ENCODE measurements at regions not wholly inside any gene's neighbourhood (a gene's known extent, or its start where the extent isn't known, plus 50 kb on each side); places are given as distances from the start of the nearest gene placed in this dataset.

GRCh38 chr9:90100014-90100413 is 495.2 kb downstream of the GADD45G start:
- no peak overlapping the region for H3K4me3 Mint-ChIP-seq
- peaks cover 13% of the 10 kb centered on the region for H3K27me3 Mint-ChIP-seq
- H3K36me3 Mint-ChIP-seq (ENCODE audit: low read depth) = no peaks in the 10 kb centered on the region
- peaks cover 7% of the 10 kb centered on the region for H3K4me1 Mint-ChIP-seq (ENCODE audit: low read depth)
- no peaks in the 10 kb centered on the region for H3K9me3 Mint-ChIP-seq
- H3K27ac Mint-ChIP-seq = no peak overlapping the region

- Mint-ChIP-seq H3K9me3 (no peaks in the 10 kb centered on the region), H3K36me3 (ENCODE audit: low read depth) (no peaks in the 10 kb centered on the region), H3K4me1 (ENCODE audit: low read depth) (peaks cover 7% of the 10 kb centered on the region), H3K27me3 (peaks cover 4% of the 10 kb centered on the region), H3K27ac (no peak overlapping the region), H3K4me3 (no peak overlapping the region)
Measured at GRCh38 chr9:90102292-90102901, 497.6 kb downstream of the GADD45G start.

GRCh38 chr9:90103771-90104170 is 499.0 kb downstream of the GADD45G start:
- Mint-ChIP-seq H3K36me3 (ENCODE audit: low read depth) (no peaks in the 10 kb centered on the region), H3K4me3 (no peak overlapping the region)

GRCh38 chr9:90105773-90106172 is 501.0 kb downstream of the GADD45G start:
- Mint-ChIP-seq H3K27me3 (peaks cover 4% of the 10 kb centered on the region), H3K27ac (no peak overlapping the region), H3K4me3 (no peak overlapping the region), H3K9me3 (peaks cover 4% of the 10 kb centered on the region), H3K36me3 (ENCODE audit: low read depth) (peaks cover 5% of the 10 kb centered on the region), H3K4me1 (ENCODE audit: low read depth) (peaks cover 7% of the 10 kb centered on the region)

More at GRCh38 chr9:90103771-90104170, 499.0 kb downstream of the GADD45G start:
- no peaks in the 10 kb centered on the region for H3K9me3 Mint-ChIP-seq
- no peak overlapping the region for H3K27ac Mint-ChIP-seq
- peaks cover 4% of the 10 kb centered on the region for H3K27me3 Mint-ChIP-seq
- peaks cover 7% of the 10 kb centered on the region for H3K4me1 Mint-ChIP-seq (ENCODE audit: low read depth)

GRCh38 chr9:90107040-90107725 is 502.4 kb downstream of the GADD45G start:
- H3K4me1 Mint-ChIP-seq (ENCODE audit: low read depth) = peaks cover 3% of the 10 kb centered on the region
- H3K27me3 Mint-ChIP-seq = peaks cover 4% of the 10 kb centered on the region
- peaks cover 4% of the 10 kb centered on the region for H3K9me3 Mint-ChIP-seq
- no peak overlapping the region for H3K27ac Mint-ChIP-seq
- H3K4me3 Mint-ChIP-seq = no peak overlapping the region
- peaks cover 5% of the 10 kb centered on the region for H3K36me3 Mint-ChIP-seq (ENCODE audit: low read depth)

- H3K4me1 Mint-ChIP-seq (ENCODE audit: low read depth) = no peaks in the 10 kb centered on the region
Measured at GRCh38 chr9:90107726-90108655, 503.2 kb downstream of the GADD45G start.

GRCh38 chr9:90112788-90113187 is 508.0 kb downstream of the GADD45G start:
- H3K4me3 Mint-ChIP-seq = no peak overlapping the region
- H3K36me3 Mint-ChIP-seq (ENCODE audit: low read depth) = peaks cover 5% of the 10 kb centered on the region
- H3K4me1 Mint-ChIP-seq (ENCODE audit: low read depth) = no peaks in the 10 kb centered on the region
- peaks cover 18% of the 10 kb centered on the region for H3K27me3 Mint-ChIP-seq
- no peak overlapping the region for H3K27ac Mint-ChIP-seq
- H3K9me3 Mint-ChIP-seq = peaks cover 4% of the 10 kb centered on the region

More at GRCh38 chr9:90107726-90108655, 503.2 kb downstream of the GADD45G start:
- Mint-ChIP-seq H3K27me3 (peaks cover 5% of the 10 kb centered on the region), H3K36me3 (ENCODE audit: low read depth) (peaks cover 5% of the 10 kb centered on the region), H3K9me3 (peaks cover 4% of the 10 kb centered on the region), H3K27ac (no peak overlapping the region), H3K4me3 (no peak overlapping the region)

- peaks cover 2% of the 10 kb centered on the region for H3K36me3 Mint-ChIP-seq (ENCODE audit: low read depth)
- no peak overlapping the region for H3K27ac Mint-ChIP-seq
- H3K27me3 Mint-ChIP-seq = peaks cover 18% of the 10 kb centered on the region
- H3K4me3 Mint-ChIP-seq = no peak overlapping the region
- H3K9me3 Mint-ChIP-seq = peaks cover 3% of the 10 kb centered on the region
- no peaks in the 10 kb centered on the region for H3K4me1 Mint-ChIP-seq (ENCODE audit: low read depth)
Measured at GRCh38 chr9:90114641-90115425, 510.0 kb downstream of the GADD45G start.

- Mint-ChIP-seq H3K36me3 (ENCODE audit: low read depth) (peaks cover 4% of the 10 kb centered on the region), H3K4me3 (no peak overlapping the region), H3K9me3 (peaks cover 7% of the 10 kb centered on the region), H3K4me1 (ENCODE audit: low read depth) (no peaks in the 10 kb centered on the region), H3K27me3 (peaks cover 12% of the 10 kb centered on the region), H3K27ac (no peak overlapping the region)
Measured at GRCh38 chr9:90121762-90122161, 517.0 kb downstream of the GADD45G start.

GRCh38 chr9:90124961-90125360 is 517.7 kb downstream of the DIRAS2 start:
- Mint-ChIP-seq H3K9me3 (peaks cover 7% of the 10 kb centered on the region), H3K27ac (no peak overlapping the region), H3K36me3 (ENCODE audit: low read depth) (peaks cover 4% of the 10 kb centered on the region), H3K27me3 (peaks cover 30% of the 10 kb centered on the region), H3K4me1 (ENCODE audit: low read depth) (no peaks in the 10 kb centered on the region), H3K4me3 (no peak overlapping the region)

GRCh38 chr9:90127923-90128322 is 514.7 kb downstream of the DIRAS2 start:
- Mint-ChIP-seq H3K9me3 (peaks cover 7% of the 10 kb centered on the region), H3K36me3 (ENCODE audit: low read depth) (peaks cover 4% of the 10 kb centered on the region)

GRCh38 chr9:90128587-90129190 is 513.9 kb downstream of the DIRAS2 start:
- peaks cover 33% of the 10 kb centered on the region for H3K27me3 Mint-ChIP-seq
- no peak overlapping the region for H3K4me3 Mint-ChIP-seq
- no peak overlapping the region for H3K27ac Mint-ChIP-seq
- H3K9me3 Mint-ChIP-seq = peaks cover 7% of the 10 kb centered on the region
- H3K4me1 Mint-ChIP-seq (ENCODE audit: low read depth) = no peaks in the 10 kb centered on the region
- H3K36me3 Mint-ChIP-seq (ENCODE audit: low read depth) = peaks cover 4% of the 10 kb centered on the region

More at GRCh38 chr9:90127923-90128322, 514.7 kb downstream of the DIRAS2 start:
- Mint-ChIP-seq H3K27me3 (peaks cover 33% of the 10 kb centered on the region), H3K27ac (no peak overlapping the region), H3K4me3 (no peak overlapping the region), H3K4me1 (ENCODE audit: low read depth) (no peaks in the 10 kb centered on the region)

- Mint-ChIP-seq H3K4me1 (ENCODE audit: low read depth) (no peaks in the 10 kb centered on the region), H3K27me3 (peaks cover 37% of the 10 kb centered on the region), H3K4me3 (no peak overlapping the region), H3K27ac (no peak overlapping the region), H3K36me3 (ENCODE audit: low read depth) (no peaks in the 10 kb centered on the region), H3K9me3 (peaks cover 3% of the 10 kb centered on the region)
Measured at GRCh38 chr9:90129446-90129845, 513.2 kb downstream of the DIRAS2 start.

- Mint-ChIP-seq H3K27me3 (peaks cover 32% of the 10 kb centered on the region), H3K9me3 (no peaks in the 10 kb centered on the region), H3K27ac (no peak overlapping the region), H3K4me3 (no peak overlapping the region), H3K4me1 (ENCODE audit: low read depth) (no peaks in the 10 kb centered on the region), H3K36me3 (ENCODE audit: low read depth) (no peaks in the 10 kb centered on the region)
Measured at GRCh38 chr9:90131568-90131967, 511.1 kb downstream of the DIRAS2 start.

All from stimulated activated naive CD8-positive, alpha-beta T cell treated with anti-CD3 and anti-CD28 coated beads, Interleukin-15, Interleukin-2, amounts not matched to agents 100 ng/mL and 50 ng/mL, for 24 hours (primary cell).